Neural crest cell (in vitro differentiated cells): ENCODE measurements at regions not wholly inside any gene's neighbourhood (a gene's known extent, or its start where the extent isn't known, plus 50 kb on each side); places are given as distances from the start of the nearest gene placed in this dataset.

Experiments used
- DNase-seq: peaks from one replicate; pipeline ENCODE4 v3.0.0; 2021; ENCODE audit warnings: low read depth, mixed read lengths, low spot score
- H3K27ac Mint-ChIP-seq: one replicate; pipeline ENCODE4 v1.8.0; 2021; ENCODE audit warnings: mild to moderate bottlenecking, mixed read lengths; ENCODE audit not compliant: unreplicated experiment
- H3K27me3 Mint-ChIP-seq: 2 replicates; pipeline ENCODE4 v1.8.0; 2021; ENCODE audit warnings: low read depth, mild to moderate bottlenecking, mixed read lengths
- H3K36me3 Mint-ChIP-seq: 2 replicates; pipeline ENCODE4 v1.8.0; 2021; ENCODE audit warnings: low read depth, mild to moderate bottlenecking, mixed read lengths
- H3K4me1 Mint-ChIP-seq: 2 replicates; pipeline ENCODE4 v1.8.0; 2021; ENCODE audit warnings: mixed read lengths
- H3K4me3 Mint-ChIP-seq: one replicate; pipeline ENCODE4 v1.8.0; 2021; ENCODE audit warnings: mild to moderate bottlenecking, mixed read lengths
- H3K9me3 Mint-ChIP-seq: 2 replicates; pipeline ENCODE4 v1.8.0; 2021; ENCODE audit warnings: mixed read lengths
- TF ChIP-seq, protein P1 (sequence below): fragments of 200-600 bp; sonication (generic); conservative IDR thresholded peaks from 2 replicates; pipeline ENCODE4 v1.5.0; 2021; ENCODE audit warnings: antibody characterized with exemption, mild to moderate bottlenecking

DNA sequence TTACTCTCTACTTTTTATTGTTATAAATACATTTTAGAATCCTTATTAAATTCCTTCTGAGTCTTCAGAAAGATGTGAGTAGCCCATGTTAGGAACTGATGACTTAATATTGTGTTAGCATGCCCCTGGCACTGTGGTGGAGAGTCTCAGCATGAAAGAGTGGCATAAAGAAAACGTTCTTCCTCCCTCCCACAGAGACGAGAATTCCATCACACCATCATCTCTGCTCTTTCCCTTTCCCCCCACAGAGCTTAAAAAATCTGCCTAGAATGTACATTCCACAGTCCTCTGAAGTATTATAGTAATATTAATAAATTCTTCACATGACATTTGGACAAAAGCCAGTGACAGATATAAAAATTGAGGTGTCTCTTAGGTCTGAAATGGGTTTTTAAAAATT, 117.8 kb upstream of the DKK2 start:
- Mint-ChIP-seq H3K4me3 (no peak overlapping the region), H3K9me3 (peaks cover 3% of the 10 kb centered on the region), H3K27ac (no peak overlapping the region), H3K36me3 (no peaks in the 10 kb centered on the region), H3K4me1 (no peaks in the 10 kb centered on the region), H3K27me3 (no peaks in the 10 kb centered on the region)
- DNase-seq, result no peak
- TF ChIP-seq, protein P1, sequence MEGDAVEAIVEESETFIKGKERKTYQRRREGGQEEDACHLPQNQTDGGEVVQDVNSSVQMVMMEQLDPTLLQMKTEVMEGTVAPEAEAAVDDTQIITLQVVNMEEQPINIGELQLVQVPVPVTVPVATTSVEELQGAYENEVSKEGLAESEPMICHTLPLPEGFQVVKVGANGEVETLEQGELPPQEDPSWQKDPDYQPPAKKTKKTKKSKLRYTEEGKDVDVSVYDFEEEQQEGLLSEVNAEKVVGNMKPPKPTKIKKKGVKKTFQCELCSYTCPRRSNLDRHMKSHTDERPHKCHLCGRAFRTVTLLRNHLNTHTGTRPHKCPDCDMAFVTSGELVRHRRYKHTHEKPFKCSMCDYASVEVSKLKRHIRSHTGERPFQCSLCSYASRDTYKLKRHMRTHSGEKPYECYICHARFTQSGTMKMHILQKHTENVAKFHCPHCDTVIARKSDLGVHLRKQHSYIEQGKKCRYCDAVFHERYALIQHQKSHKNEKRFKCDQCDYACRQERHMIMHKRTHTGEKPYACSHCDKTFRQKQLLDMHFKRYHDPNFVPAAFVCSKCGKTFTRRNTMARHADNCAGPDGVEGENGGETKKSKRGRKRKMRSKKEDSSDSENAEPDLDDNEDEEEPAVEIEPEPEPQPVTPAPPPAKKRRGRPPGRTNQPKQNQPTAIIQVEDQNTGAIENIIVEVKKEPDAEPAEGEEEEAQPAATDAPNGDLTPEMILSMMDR, result no peak

DNA sequence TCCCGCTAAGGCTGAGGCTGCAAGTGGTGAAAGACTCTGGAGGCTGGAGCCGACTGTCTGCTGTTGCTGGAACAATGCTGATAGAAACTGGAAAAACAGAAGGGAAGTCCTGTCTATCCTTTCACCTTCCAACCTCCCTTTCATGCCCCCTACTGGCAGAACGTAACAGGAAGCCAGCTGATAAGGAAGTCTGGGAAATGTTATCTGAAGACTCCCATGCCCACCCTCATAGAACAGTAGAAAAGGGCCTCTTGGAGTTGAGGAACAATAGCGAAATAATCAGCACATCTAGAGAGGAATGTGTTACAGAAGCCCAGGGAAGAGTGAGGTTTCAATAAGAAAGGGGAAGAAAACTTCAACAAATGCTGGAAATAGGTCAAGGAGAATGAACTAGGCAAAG, 117.1 kb upstream of the DKK2 start:
- H3K9me3 Mint-ChIP-seq, result peaks cover 3% of the 10 kb centered on the region
- H3K27me3 Mint-ChIP-seq, result no peaks in the 10 kb centered on the region
- TF ChIP-seq, protein P1, result peak; percentile 26
- H3K4me3 Mint-ChIP-seq, result no peak overlapping the region
- no peaks in the 10 kb centered on the region for H3K4me1 Mint-ChIP-seq
- H3K36me3 Mint-ChIP-seq, result no peaks in the 10 kb centered on the region
- no peak for DNase-seq
- no peak overlapping the region for H3K27ac Mint-ChIP-seq

DNA sequence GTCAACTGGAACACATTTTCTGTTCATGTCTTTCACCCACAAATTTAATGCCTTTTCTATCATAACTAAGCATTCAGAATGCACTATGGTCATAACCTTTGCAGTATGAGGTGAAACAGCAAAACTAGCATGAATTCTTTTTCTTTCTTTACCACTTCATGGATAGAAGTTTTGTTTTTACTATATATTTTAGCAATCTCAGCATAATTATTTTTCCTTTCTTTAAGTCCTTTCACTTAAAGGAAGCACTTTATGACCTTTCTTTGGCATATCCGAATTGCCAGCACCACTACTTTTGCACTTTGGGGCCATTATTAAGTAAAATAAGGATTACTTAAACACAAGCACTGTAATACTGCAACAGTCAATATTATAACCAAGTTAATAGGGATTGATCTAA, 115.1 kb upstream of the DKK2 start:
- H3K36me3 Mint-ChIP-seq, result no peaks in the 10 kb centered on the region
- H3K27me3 Mint-ChIP-seq, result no peaks in the 10 kb centered on the region
- H3K4me1 Mint-ChIP-seq, result no peaks in the 10 kb centered on the region
- H3K4me3 Mint-ChIP-seq, result no peak overlapping the region
- no peak overlapping the region for H3K27ac Mint-ChIP-seq
- no peak for DNase-seq
- TF ChIP-seq, protein P1, result no peak
- H3K9me3 Mint-ChIP-seq, result peaks cover 3% of the 10 kb centered on the region

DNA sequence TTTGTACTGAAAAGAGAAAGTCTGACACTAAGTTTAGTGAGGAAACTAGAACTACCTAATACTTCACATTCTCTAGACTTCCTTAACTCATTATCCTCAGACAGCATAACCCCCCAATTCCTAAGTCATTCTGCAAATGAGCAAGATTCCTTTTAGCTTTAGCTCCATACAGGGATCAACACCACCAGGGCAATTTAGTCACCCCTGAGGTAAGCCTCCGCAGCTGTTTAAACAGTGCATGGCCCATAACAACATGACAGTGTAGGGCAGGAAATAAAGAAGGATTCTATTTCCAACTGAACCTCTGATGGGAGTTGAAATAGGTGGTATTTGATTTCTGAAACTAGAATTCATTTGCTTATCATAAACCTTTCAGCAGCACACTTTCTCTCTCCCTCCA, 112.8 kb upstream of the DKK2 start:
- Mint-ChIP-seq H3K36me3 (no peaks in the 10 kb centered on the region), H3K4me1 (no peaks in the 10 kb centered on the region), H3K27ac (no peak overlapping the region), H3K9me3 (peaks cover 3% of the 10 kb centered on the region), H3K27me3 (no peaks in the 10 kb centered on the region), H3K4me3 (no peak overlapping the region)
- DNase-seq, result no peak
- TF ChIP-seq, protein P1, result no peak

DNA sequence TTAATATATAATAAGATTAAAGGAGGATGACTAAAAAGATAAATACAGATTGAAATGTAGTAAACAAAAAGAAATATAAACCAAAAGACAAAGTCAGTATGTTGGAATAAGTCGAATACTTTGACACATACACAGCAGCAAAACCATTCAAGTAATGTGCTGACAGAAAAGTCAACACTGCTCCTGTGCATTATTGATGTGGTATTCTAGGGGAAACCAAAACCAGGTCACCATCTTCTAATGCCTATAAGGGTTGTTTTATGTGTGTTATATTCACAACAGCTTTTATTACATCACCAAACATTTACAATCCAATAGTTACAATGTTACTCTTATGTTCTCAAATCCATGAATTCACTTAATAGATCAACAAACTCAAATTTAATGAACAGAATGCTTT, 111.8 kb upstream of the DKK2 start:
- no peaks in the 10 kb centered on the region for H3K4me1 Mint-ChIP-seq
- H3K27me3 Mint-ChIP-seq, result no peaks in the 10 kb centered on the region
- H3K4me3 Mint-ChIP-seq, result no peak overlapping the region

More for the DNA sequence above, 111.8 kb upstream of the DKK2 start:
- Mint-ChIP-seq H3K9me3 (peaks cover 3% of the 10 kb centered on the region), H3K27ac (no peak overlapping the region), H3K36me3 (no peaks in the 10 kb centered on the region)
- DNase-seq, result no peak
- TF ChIP-seq, protein P1, result no peak
